Peyer's patch (tissue), 4 donors: ENCODE measurements at regions not wholly inside any gene's neighbourhood (a gene's known extent, or its start where the extent isn't known, plus 50 kb on each side); places are given as distances from the start of the nearest gene placed in this dataset.

ENCODE experiments used
- POLR2A ChIP-seq, 2 donors: fragments of 450-650 bp; IDR thresholded peaks; one replicate each; pipeline ENCODE4 v1.5.1; 2017; ENCODE audit warnings: antibody characterized with exemption in 2 of 2, mild to moderate bottlenecking in 2 of 2, moderate library complexity in 2 of 2
- TF ChIP-seq, protein P1 (sequence below), 6 experiments: fragments of 450-650 bp in 4 of 6; fragments of 200-600 bp in 2 of 6; sonication (generic) in 1 of 6; IDR thresholded peaks; one replicate each; pipeline ENCODE4 v1.5.1; 2017 to 2019; ENCODE audit warnings: antibody characterized with exemption in 6 of 6, mild to moderate bottlenecking in 3 of 6, moderate library complexity in 1 of 6

DNA sequence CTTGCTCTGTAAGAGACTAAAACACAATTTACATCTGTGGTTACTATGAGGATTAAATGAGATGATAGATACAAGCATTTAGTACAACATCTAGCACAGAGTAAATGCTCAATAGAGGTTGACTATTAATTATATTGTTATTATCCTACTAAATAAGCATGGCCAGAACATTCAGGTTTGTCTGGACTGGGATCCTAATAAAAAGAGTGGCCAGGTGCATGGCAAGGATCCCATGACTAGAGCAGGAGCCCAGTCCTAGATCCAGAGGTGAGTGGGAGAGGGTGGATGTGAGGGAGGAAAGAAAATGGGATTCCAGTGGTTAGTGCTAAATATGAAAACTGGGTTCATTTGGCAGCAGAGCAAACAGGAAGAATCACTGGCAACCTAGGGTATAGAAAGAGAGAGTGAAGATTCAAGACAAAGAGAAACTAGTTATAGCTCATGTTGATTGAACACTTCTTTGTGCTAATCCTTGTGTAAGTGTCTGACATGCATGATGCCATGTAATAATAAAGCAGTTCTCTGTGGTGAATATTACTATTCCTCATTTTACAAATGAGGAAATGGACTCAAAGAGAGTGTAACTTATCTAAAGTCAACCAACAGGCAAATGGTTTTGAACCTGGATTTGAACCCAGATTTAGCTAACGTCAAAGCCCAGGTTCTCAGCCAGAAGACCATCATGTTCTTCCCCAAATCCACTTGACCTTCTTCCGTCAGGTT, 71.1 kb upstream of the FGGY start:
- TF ChIP-seq, protein P1, sequence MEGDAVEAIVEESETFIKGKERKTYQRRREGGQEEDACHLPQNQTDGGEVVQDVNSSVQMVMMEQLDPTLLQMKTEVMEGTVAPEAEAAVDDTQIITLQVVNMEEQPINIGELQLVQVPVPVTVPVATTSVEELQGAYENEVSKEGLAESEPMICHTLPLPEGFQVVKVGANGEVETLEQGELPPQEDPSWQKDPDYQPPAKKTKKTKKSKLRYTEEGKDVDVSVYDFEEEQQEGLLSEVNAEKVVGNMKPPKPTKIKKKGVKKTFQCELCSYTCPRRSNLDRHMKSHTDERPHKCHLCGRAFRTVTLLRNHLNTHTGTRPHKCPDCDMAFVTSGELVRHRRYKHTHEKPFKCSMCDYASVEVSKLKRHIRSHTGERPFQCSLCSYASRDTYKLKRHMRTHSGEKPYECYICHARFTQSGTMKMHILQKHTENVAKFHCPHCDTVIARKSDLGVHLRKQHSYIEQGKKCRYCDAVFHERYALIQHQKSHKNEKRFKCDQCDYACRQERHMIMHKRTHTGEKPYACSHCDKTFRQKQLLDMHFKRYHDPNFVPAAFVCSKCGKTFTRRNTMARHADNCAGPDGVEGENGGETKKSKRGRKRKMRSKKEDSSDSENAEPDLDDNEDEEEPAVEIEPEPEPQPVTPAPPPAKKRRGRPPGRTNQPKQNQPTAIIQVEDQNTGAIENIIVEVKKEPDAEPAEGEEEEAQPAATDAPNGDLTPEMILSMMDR (IDR thresholded peaks at IDR 0.05), result no peak
- no peak for TF ChIP-seq POLR2A (IDR thresholded peaks at IDR 0.05)
